ENCODE measurements at regions not wholly inside any gene's neighbourhood (a gene's known extent, or its start where the extent isn't known, plus 50 kb on each side); places are given as distances from the start of the nearest gene placed in this dataset.

DNA sequence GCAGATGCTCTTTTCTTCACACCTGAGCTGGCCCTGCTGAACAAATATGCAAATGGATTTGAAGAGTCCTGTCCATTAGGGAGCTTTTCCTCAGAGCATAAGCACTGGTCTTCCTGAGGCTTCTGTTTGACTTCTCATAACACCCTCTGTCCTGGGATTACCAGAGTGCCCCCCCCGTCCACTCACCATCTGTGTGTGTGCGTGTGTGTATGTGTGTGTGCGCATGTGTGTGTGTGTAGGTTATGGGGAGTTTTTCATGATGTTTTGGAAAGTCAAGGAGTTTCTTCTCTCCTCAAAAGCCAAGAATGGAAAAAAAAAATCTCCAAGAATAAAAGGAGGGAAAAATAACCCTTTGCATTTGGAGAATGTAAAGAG lies 57.7 kb upstream of the COMTD1 start:
- Histone ChIP-seq H3K27ac (ENCODE audit: low read depth, low read length, poor library complexity, severe bottlenecking) (no peak overlapping the region), H3K4me2 (ENCODE audit: low read length) (no peak overlapping the region), H3K4me3 (ENCODE audit: low read depth, low read length, poor library complexity, severe bottlenecking) (no peak overlapping the region), H3K9me3 (ENCODE audit: low read length) (no peaks in the 10 kb centered on the region), H3K36me3 (ENCODE audit: insufficient read depth, low read length) (no peaks in the 10 kb centered on the region), H3F3A (ENCODE audit: insufficient read depth, low read length) (no peaks in the 10 kb centered on the region), H3K4me1 (ENCODE audit: insufficient read depth, low read length, severe bottlenecking) (peaks cover 15% of the 10 kb centered on the region), H4K20me1 (ENCODE audit: insufficient read depth, low read length) (no peaks in the 10 kb centered on the region), H3K27me3 (ENCODE audit: insufficient read depth, low read length) (peaks cover 8% of the 10 kb centered on the region), H3K79me2 (ENCODE audit: insufficient read depth, low read length) (no peaks in the 10 kb centered on the region), H3K9me2 (ENCODE audit: low read depth, low read length) (no peaks in the 10 kb centered on the region), H3K9ac (ENCODE audit: low read length) (no peak overlapping the region), H2AFZ (ENCODE audit: low read length) (no peak overlapping the region)
- no peak for TF ChIP-seq EZH2 (IDR thresholded peaks at IDR 0.05; ENCODE audit: borderline replicate concordance, low read length)
- TF ChIP-seq, protein P1, sequence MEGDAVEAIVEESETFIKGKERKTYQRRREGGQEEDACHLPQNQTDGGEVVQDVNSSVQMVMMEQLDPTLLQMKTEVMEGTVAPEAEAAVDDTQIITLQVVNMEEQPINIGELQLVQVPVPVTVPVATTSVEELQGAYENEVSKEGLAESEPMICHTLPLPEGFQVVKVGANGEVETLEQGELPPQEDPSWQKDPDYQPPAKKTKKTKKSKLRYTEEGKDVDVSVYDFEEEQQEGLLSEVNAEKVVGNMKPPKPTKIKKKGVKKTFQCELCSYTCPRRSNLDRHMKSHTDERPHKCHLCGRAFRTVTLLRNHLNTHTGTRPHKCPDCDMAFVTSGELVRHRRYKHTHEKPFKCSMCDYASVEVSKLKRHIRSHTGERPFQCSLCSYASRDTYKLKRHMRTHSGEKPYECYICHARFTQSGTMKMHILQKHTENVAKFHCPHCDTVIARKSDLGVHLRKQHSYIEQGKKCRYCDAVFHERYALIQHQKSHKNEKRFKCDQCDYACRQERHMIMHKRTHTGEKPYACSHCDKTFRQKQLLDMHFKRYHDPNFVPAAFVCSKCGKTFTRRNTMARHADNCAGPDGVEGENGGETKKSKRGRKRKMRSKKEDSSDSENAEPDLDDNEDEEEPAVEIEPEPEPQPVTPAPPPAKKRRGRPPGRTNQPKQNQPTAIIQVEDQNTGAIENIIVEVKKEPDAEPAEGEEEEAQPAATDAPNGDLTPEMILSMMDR (IDR thresholded peaks at IDR 0.05; ENCODE audit: low read length): no peak

DNA sequence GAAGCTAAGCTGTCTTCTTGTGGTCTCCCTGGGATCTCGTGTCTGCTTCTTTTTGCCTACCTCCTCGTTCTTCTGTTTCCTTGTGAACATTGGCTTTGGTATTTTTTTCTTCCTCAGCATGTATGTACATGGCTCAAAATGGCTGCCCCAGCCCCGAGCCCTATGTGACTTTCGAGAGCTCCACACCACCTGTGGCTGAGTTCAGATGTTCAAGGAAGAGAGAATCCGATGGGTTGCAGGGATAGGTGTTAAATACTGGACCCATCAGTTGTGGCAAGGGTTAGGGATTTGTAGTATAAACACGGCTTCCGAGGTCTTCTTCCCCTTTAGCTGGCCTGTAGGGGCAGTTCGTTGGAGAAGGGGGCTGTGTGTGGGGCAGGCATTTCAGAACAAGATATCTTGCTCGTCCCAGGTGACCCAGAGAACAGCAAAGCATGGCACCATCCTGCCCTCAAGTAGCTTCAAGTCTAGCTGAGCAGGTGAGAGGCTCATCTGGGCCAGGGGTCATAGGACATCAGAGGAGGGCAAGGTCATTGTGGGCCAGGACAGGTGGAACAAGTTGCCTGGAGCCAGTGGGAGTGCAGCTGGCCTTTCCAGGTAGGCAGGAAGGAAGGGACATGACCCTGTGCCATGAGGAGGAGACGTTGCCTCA lies 57.2 kb upstream of the COMTD1 start:
- no peaks in the 10 kb centered on the region for H3K9me2 ChIP-seq (ENCODE audit: low read depth, low read length)
- no peak overlapping the region for H3K27ac ChIP-seq (ENCODE audit: low read depth, low read length, poor library complexity, severe bottlenecking)
- no peak overlapping the region for H3K4me2 ChIP-seq (ENCODE audit: low read length)
- H3K4me3 ChIP-seq (ENCODE audit: low read depth, low read length, poor library complexity, severe bottlenecking): no peak overlapping the region
- no peaks in the 10 kb centered on the region for H4K20me1 ChIP-seq (ENCODE audit: insufficient read depth, low read length)
- TF ChIP-seq, protein P1 (IDR thresholded peaks at IDR 0.05; ENCODE audit: low read length): no peak
- no peak for TF ChIP-seq EZH2 (IDR thresholded peaks at IDR 0.05; ENCODE audit: borderline replicate concordance, low read length)
- no peak overlapping the region for H3K9ac ChIP-seq (ENCODE audit: low read length)
- no peaks in the 10 kb centered on the region for H3K79me2 ChIP-seq (ENCODE audit: insufficient read depth, low read length)
- no peaks in the 10 kb centered on the region for H3F3A ChIP-seq (ENCODE audit: insufficient read depth, low read length)
- H3K36me3 ChIP-seq (ENCODE audit: insufficient read depth, low read length): no peaks in the 10 kb centered on the region
- H3K4me1 ChIP-seq (ENCODE audit: insufficient read depth, low read length, severe bottlenecking): peaks cover 15% of the 10 kb centered on the region
- H3K27me3 ChIP-seq (ENCODE audit: insufficient read depth, low read length): peaks cover 10% of the 10 kb centered on the region
- no peaks in the 10 kb centered on the region for H3K9me3 ChIP-seq (ENCODE audit: low read length)
- H2AFZ ChIP-seq (ENCODE audit: low read length): no peak overlapping the region

DNA sequence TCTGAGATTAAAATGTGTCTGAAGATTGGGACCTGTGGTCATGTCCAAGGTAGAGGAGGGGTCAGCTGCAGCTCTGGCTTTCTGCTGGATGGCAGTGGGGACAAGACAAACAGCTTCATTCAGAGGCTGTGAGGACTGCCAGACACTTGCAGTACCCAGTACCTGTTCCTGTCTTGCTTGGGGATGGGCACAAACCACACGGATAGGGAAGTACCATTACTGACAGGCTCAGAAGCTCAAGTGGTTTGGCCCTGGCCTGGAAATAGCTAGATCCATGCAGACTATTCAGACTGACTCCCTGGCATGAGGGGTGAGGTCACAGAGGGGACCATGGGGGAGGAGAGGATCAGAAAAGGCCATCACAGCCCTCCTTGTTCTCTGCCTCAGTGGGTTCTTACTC lies 56.0 kb upstream of the COMTD1 start:
- H3K9me3 ChIP-seq (ENCODE audit: low read length): no peaks in the 10 kb centered on the region
- H3K4me1 ChIP-seq (ENCODE audit: insufficient read depth, low read length, severe bottlenecking): peaks cover 15% of the 10 kb centered on the region
- TF ChIP-seq, protein P1 (IDR thresholded peaks at IDR 0.05; ENCODE audit: low read length): no peak
- no peak for TF ChIP-seq EZH2 (IDR thresholded peaks at IDR 0.05; ENCODE audit: borderline replicate concordance, low read length)
- H3K27me3 ChIP-seq (ENCODE audit: insufficient read depth, low read length): peaks cover 13% of the 10 kb centered on the region
- H3K9ac ChIP-seq (ENCODE audit: low read length): no peak overlapping the region
- H2AFZ ChIP-seq (ENCODE audit: low read length): no peak overlapping the region
- no peaks in the 10 kb centered on the region for H4K20me1 ChIP-seq (ENCODE audit: insufficient read depth, low read length)
- no peaks in the 10 kb centered on the region for H3F3A ChIP-seq (ENCODE audit: insufficient read depth, low read length)
- no peak overlapping the region for H3K4me2 ChIP-seq (ENCODE audit: low read length)
- no peak overlapping the region for H3K27ac ChIP-seq (ENCODE audit: low read depth, low read length, poor library complexity, severe bottlenecking)
- no peaks in the 10 kb centered on the region for H3K36me3 ChIP-seq (ENCODE audit: insufficient read depth, low read length)
- H3K9me2 ChIP-seq (ENCODE audit: low read depth, low read length): no peaks in the 10 kb centered on the region
- no peaks in the 10 kb centered on the region for H3K79me2 ChIP-seq (ENCODE audit: insufficient read depth, low read length)
- H3K4me3 ChIP-seq (ENCODE audit: low read depth, low read length, poor library complexity, severe bottlenecking): no peak overlapping the region

Data from OCI-LY1 (cell line).